ENCODE measurements at regions not wholly inside any gene's neighbourhood (a gene's known extent, or its start where the extent isn't known, plus 50 kb on each side); places are given as distances from the start of the nearest gene placed in this dataset.

- no peak for DNase-seq (ENCODE audit: extremely low spot score)
- Histone ChIP-seq H3K36me3 (ENCODE audit: insufficient read depth) (no peaks in the 10 kb centered on the region), H3K4me1 (ENCODE audit: insufficient read depth) (no peaks in the 10 kb centered on the region)
Measured at GRCh38 chr17:70912716-70913485, 743.6 kb downstream of the KCNJ2 start.

DNA sequence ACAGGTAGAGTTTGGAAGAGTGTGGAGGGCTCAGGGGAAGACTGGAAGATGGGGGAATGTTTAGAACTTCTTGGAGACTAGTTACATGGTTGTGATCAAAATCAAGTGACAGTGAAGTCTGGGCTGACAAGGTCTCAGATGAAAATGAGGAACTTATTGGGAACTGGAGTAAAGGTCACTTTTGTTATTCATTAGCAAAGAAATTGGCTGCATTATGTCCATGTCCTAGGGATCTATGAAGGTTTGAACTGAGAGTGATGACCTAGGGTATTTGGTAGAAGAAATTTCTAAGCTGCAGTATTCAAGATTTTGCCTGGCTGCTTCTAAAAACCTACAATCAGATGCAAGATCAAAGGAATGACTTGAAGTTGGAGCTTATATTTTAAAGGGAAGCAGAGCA lies 747.1 kb downstream of the KCNJ2 start:
- no peak overlapping the region for H3K4me3 ChIP-seq (ENCODE audit: low read depth, low read length)
- no peaks in the 10 kb centered on the region for H3K36me3 ChIP-seq (ENCODE audit: insufficient read depth)
- no peaks in the 10 kb centered on the region for H3K4me1 ChIP-seq (ENCODE audit: insufficient read depth)
- no peak overlapping the region for H3K27ac ChIP-seq (ENCODE audit: low read depth)
- DNase-seq (ENCODE audit: extremely low spot score), result no peak

More at GRCh38 chr17:70912716-70913485, 743.6 kb downstream of the KCNJ2 start:
- WGBS, result 29% methylated on average over 4 of the region's 4 CpGs
- Histone ChIP-seq H3K27ac (ENCODE audit: low read depth) (no peak overlapping the region), H3K4me3 (ENCODE audit: low read depth, low read length) (no peak overlapping the region)

DNA sequence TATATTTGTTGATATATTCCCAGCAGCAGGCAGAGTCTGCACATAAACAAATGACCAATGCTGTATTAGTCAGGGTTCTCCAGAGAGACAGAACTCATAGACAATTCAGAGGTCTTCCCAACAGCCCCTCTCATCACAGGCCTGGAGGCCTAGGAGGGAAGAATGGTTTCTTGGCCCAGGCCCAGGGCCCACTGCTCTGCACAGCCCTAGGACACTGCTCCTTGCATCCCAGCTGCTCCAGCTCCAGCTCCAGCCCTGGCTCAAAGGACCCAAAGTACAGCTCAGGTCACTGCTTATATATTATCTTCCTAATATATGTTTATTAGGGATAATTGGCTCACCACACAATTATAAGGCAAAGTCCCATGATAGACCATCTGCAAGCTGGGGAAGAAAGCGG lies 749.9 kb downstream of the KCNJ2 start:
- Histone ChIP-seq H3K36me3 (ENCODE audit: insufficient read depth) (no peaks in the 10 kb centered on the region), H3K4me1 (ENCODE audit: insufficient read depth) (no peaks in the 10 kb centered on the region), H3K27ac (ENCODE audit: low read depth) (no peak overlapping the region), H3K4me3 (ENCODE audit: low read depth, low read length) (no peak overlapping the region)
- 86% methylated on average over 1 of the region's 1 CpG for WGBS
- DNase-seq (ENCODE audit: extremely low spot score), result no peak

- Histone ChIP-seq H3K4me3 (ENCODE audit: low read depth, low read length) (no peak overlapping the region), H3K36me3 (ENCODE audit: insufficient read depth) (no peaks in the 10 kb centered on the region), H3K4me1 (ENCODE audit: insufficient read depth) (no peaks in the 10 kb centered on the region), H3K27ac (ENCODE audit: low read depth) (no peak overlapping the region)
- no peak for DNase-seq (ENCODE audit: extremely low spot score)
- WGBS, result 86% methylated on average over 1 of the region's 1 CpG
Measured at GRCh38 chr17:70920416-70920815, 751.1 kb downstream of the KCNJ2 start.

GRCh38 chr17:70922268-70922667 lies 752.9 kb downstream of the KCNJ2 start:
- DNase-seq (ENCODE audit: extremely low spot score), result no peak
- Histone ChIP-seq H3K36me3 (ENCODE audit: insufficient read depth) (no peaks in the 10 kb centered on the region), H3K4me3 (ENCODE audit: low read depth, low read length) (no peak overlapping the region), H3K27ac (ENCODE audit: low read depth) (no peak overlapping the region), H3K4me1 (ENCODE audit: insufficient read depth) (no peaks in the 10 kb centered on the region)
- 77% methylated on average over 2 of the region's 2 CpGs for WGBS

DNA sequence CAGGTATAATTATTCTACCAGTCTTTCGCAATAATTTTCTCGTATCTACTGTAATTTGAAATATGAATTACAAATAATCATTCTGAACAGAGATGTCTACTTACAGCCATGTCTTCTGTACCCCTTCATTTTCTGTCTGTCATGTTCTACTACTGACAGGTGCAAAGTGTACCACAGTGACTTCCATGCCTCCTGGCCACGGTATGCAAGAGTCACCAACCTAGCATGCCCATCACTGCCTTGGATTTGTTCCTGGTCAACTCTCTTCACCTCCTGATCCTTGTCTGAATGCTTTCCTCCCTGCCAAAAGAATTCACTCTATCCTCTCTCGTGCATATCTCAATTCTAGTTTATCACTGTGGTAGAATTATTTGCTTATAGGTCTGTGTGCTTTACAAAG lies 755.4 kb downstream of the KCNJ2 start:
- WGBS, result 75% methylated on average over 4 of the region's 4 CpGs
- no peaks in the 10 kb centered on the region for H3K36me3 ChIP-seq (ENCODE audit: insufficient read depth)
- no peak overlapping the region for H3K27ac ChIP-seq (ENCODE audit: low read depth)
- H3K4me3 ChIP-seq (ENCODE audit: low read depth, low read length), result no peak overlapping the region
- DNase-seq (ENCODE audit: extremely low spot score), result no peak
- H3K4me1 ChIP-seq (ENCODE audit: insufficient read depth), result no peaks in the 10 kb centered on the region

DNA sequence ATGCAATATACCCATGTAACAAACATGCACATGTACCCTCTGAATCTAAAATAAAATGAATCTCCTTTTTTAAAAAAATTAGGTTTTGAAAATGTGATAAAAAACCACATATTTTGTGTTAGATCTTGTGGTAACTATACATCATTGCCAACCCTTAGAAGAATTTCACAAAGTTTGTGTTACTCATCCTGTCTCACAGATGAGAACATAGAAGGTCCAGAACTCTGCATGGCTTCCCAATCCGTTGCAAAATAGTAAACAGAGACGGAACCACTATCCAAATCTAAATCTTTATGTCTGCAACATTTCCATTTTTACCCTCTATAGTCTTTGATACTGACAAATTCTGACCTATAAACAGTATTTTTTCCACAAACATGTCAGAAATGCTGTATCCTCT lies 759.9 kb downstream of the KCNJ2 start:
- Histone ChIP-seq H3K36me3 (ENCODE audit: insufficient read depth) (no peaks in the 10 kb centered on the region), H3K27ac (ENCODE audit: low read depth) (no peak overlapping the region), H3K4me1 (ENCODE audit: insufficient read depth) (no peaks in the 10 kb centered on the region), H3K4me3 (ENCODE audit: low read depth, low read length) (no peak overlapping the region)
- 33% methylated on average over 2 of the region's 2 CpGs for WGBS
- DNase-seq (ENCODE audit: extremely low spot score), result no peak

DNA sequence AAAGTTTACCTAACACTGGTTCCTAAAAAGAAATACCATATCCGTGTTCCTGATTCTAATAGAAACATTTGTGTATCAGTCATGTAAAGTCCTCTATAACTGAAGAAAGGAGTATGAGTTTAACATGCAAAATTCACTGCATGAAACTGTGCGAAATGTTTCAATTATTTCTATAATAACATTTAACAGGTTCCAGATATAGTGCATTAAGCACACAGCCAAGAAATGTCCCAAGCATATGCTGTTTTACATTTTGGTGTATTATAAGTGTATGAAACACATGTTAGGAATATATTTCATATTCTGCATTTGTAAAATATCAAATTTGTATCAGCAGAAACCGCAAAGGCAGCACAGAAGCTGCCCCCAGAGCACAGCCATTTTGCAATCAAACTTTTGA lies 764.9 kb downstream of the KCNJ2 start:
- 72% methylated on average over 3 of the region's 3 CpGs for WGBS
- no peak overlapping the region for H3K27ac ChIP-seq (ENCODE audit: low read depth)
- no peak for DNase-seq (ENCODE audit: extremely low spot score)
- H3K36me3 ChIP-seq (ENCODE audit: insufficient read depth), result no peaks in the 10 kb centered on the region
- no peaks in the 10 kb centered on the region for H3K4me1 ChIP-seq (ENCODE audit: insufficient read depth)
- no peak overlapping the region for H3K4me3 ChIP-seq (ENCODE audit: low read depth, low read length)

- no peaks in the 10 kb centered on the region for H3K4me1 ChIP-seq (ENCODE audit: insufficient read depth)
- H3K4me3 ChIP-seq (ENCODE audit: low read depth, low read length), result no peak overlapping the region
- no peak overlapping the region for H3K27ac ChIP-seq (ENCODE audit: low read depth)
- no peaks in the 10 kb centered on the region for H3K36me3 ChIP-seq (ENCODE audit: insufficient read depth)
- no peak for DNase-seq (ENCODE audit: extremely low spot score)
Measured at GRCh38 chr17:70934835-70935234, 765.5 kb downstream of the KCNJ2 start.

- no peaks in the 10 kb centered on the region for H3K36me3 ChIP-seq (ENCODE audit: insufficient read depth)
- H3K4me3 ChIP-seq (ENCODE audit: low read depth, low read length), result no peak overlapping the region
- no peak for DNase-seq (ENCODE audit: extremely low spot score)
- 96% methylated on average over 1 of the region's 1 CpG for WGBS
- no peak overlapping the region for H3K27ac ChIP-seq (ENCODE audit: low read depth)
- no peaks in the 10 kb centered on the region for H3K4me1 ChIP-seq (ENCODE audit: insufficient read depth)
Measured at GRCh38 chr17:70936724-70937123, 767.4 kb downstream of the KCNJ2 start.

- no peak for DNase-seq (ENCODE audit: extremely low spot score)
- Histone ChIP-seq H3K4me1 (ENCODE audit: insufficient read depth) (no peaks in the 10 kb centered on the region), H3K27ac (ENCODE audit: low read depth) (no peak overlapping the region), H3K36me3 (ENCODE audit: insufficient read depth) (no peaks in the 10 kb centered on the region), H3K4me3 (ENCODE audit: low read depth, low read length) (no peak overlapping the region)
- 27% methylated on average over 7 of the region's 7 CpGs for WGBS
Measured at GRCh38 chr17:70938336-70938735, 769.0 kb downstream of the KCNJ2 start.

DNA sequence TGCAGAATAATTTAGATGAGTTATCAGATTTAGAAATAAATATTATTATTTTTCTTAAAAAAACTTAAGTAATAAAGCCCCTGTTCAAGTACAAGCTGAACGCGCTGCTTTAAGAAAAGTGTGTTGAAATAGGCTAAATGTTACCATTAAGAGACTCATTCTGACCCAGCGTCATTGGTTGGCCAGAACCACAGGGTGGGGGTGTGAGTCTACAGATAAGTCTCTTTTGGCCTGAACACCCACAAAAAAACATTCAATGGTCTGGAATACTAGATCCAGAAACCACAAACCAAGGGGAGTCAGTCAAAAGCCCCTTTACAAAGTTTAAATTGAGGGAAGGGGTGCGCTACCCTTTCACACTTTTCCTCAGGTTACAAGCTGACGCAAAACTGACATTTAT lies 776.1 kb downstream of the KCNJ2 start:
- no peak overlapping the region for H3K4me3 ChIP-seq (ENCODE audit: low read depth, low read length)
- H3K27ac ChIP-seq (ENCODE audit: low read depth), result no peak overlapping the region
- no peak for DNase-seq (ENCODE audit: extremely low spot score)
- H3K36me3 ChIP-seq (ENCODE audit: insufficient read depth), result no peaks in the 10 kb centered on the region
- 72% methylated on average over 5 of the region's 5 CpGs for WGBS
- H3K4me1 ChIP-seq (ENCODE audit: insufficient read depth), result no peaks in the 10 kb centered on the region

DNA sequence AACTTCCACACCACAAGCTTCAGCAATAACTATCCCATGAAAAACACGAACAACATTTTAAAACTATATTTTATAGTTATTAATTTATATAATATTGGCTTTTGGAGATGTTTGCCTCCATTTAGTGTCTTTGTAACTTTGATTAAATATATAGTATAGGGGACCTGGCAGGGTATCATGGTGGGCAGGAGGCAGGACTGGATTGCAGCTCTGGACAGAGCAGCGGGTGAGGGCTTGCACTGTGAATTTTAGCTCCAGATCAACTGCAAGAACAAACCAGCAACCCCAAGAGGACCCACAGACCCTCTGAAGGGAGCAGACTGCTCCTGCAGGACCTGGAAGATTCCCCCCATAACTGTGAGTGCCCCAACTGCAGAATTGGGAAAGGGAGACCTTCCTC lies 777.9 kb downstream of the KCNJ2 start:
- DNase-seq (ENCODE audit: extremely low spot score), result no peak
- Histone ChIP-seq H3K4me1 (ENCODE audit: insufficient read depth) (no peaks in the 10 kb centered on the region), H3K36me3 (ENCODE audit: insufficient read depth) (no peaks in the 10 kb centered on the region), H3K4me3 (ENCODE audit: low read depth, low read length) (no peak overlapping the region), H3K27ac (ENCODE audit: low read depth) (no peak overlapping the region)
- WGBS, result 88% methylated on average over 2 of the region's 2 CpGs

DNA sequence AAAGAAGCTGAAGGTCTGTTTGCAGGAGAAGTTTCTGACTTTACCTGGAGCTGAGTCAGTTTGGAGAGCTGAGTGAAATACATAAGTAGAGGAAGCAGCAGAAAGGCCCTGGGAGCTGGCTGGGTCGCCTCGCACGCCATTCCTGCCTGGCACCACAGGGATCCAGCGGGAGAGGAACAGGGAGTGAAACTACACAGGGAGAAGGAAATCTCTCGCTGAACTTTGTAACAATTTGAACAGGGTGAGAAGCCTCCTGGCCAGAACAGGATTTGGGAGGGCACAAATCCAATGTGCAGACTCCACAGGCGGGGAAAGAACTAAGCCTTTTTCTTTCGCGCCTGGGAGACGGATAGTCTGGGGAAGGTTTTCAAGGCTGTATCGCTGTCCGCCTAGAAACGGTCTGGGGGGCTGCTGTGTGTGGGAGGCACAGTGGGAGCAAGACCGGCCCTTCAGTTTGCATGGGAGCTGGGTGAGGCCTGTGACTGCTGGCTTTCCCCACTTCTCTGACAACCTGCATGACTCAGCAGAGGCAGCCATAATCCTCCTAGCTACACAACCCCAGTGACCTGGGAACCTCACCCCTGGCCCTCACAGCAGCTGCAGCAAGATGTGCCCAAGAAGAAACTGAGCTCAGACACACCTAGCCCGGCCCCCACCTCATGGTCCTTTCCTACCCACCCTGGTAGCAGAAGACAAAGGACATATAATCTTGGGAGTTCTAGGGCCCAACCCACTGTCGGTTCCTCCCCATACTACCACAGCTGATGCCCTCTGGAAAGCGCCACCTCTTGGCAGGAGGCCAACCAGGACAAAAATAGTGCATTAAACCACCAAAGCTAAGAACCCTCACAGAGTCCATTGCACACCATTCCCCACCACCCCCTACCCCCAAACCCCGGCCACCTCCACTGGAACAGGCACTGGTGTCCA lies 778.6 kb downstream of the KCNJ2 start:
- Histone ChIP-seq H3K27ac (ENCODE audit: low read depth) (no peak overlapping the region), H3K36me3 (ENCODE audit: insufficient read depth) (no peaks in the 10 kb centered on the region), H3K4me3 (ENCODE audit: low read depth, low read length) (no peak overlapping the region), H3K4me1 (ENCODE audit: insufficient read depth) (no peaks in the 10 kb centered on the region)
- DNase-seq (ENCODE audit: extremely low spot score), result no peak
- 92% methylated on average over 17 of the region's 17 CpGs for WGBS

Measured in urinary bladder (tissue), 3 donors.